ENCODE measurements at regions not wholly inside any gene's neighbourhood (a gene's known extent, or its start where the extent isn't known, plus 50 kb on each side); places are given as distances from the start of the nearest gene placed in this dataset.

- Histone ChIP-seq H3K36me3 (ENCODE audit: control insufficient read depth, insufficient read depth, low read length) (no peaks in the 10 kb centered on the region), H3K4me3 (ENCODE audit: low read depth, low read length) (no peak overlapping the region), H3K27me3 (ENCODE audit: control insufficient read depth, insufficient read depth, low read length) (no peaks in the 10 kb centered on the region)
- ChIA-PET CTCF (interaction anchor here (4.0 kb wide), 1 partner anchor 10 kb away, joined by 25 read pairs; no protein-coding TSS in a partner anchor), POLR2A (no interaction called here)
- DNase-seq (ENCODE audit: low read depth): no peak
- TF ChIP-seq, protein P1, sequence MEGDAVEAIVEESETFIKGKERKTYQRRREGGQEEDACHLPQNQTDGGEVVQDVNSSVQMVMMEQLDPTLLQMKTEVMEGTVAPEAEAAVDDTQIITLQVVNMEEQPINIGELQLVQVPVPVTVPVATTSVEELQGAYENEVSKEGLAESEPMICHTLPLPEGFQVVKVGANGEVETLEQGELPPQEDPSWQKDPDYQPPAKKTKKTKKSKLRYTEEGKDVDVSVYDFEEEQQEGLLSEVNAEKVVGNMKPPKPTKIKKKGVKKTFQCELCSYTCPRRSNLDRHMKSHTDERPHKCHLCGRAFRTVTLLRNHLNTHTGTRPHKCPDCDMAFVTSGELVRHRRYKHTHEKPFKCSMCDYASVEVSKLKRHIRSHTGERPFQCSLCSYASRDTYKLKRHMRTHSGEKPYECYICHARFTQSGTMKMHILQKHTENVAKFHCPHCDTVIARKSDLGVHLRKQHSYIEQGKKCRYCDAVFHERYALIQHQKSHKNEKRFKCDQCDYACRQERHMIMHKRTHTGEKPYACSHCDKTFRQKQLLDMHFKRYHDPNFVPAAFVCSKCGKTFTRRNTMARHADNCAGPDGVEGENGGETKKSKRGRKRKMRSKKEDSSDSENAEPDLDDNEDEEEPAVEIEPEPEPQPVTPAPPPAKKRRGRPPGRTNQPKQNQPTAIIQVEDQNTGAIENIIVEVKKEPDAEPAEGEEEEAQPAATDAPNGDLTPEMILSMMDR (IDR thresholded peaks at IDR 0.05; ENCODE audit: insufficient read depth, low read depth, low read length): no peak
Observed at GRCh38 chr11:131074573-131074972, 158.3 kb upstream of the SNX19 start.

GRCh38 chr11:131077340-131077739, 161.1 kb upstream of the SNX19 start:
- ChIA-PET POLR2A (no interaction called here), CTCF (no interaction called here)
- no peak for DNase-seq (ENCODE audit: low read depth)
- H3K27me3 ChIP-seq (ENCODE audit: control insufficient read depth, insufficient read depth, low read length): no peaks in the 10 kb centered on the region
- H3K36me3 ChIP-seq (ENCODE audit: control insufficient read depth, insufficient read depth, low read length): no peaks in the 10 kb centered on the region
- H3K4me3 ChIP-seq (ENCODE audit: low read depth, low read length): no peak overlapping the region
- TF ChIP-seq, protein P1 (IDR thresholded peaks at IDR 0.05; ENCODE audit: insufficient read depth, low read depth, low read length): no peak

GRCh38 chr11:131079036-131079435, 162.8 kb upstream of the SNX19 start:
- Histone ChIP-seq H3K36me3 (ENCODE audit: control insufficient read depth, insufficient read depth, low read length) (no peaks in the 10 kb centered on the region), H3K4me3 (ENCODE audit: low read depth, low read length) (no peak overlapping the region), H3K27me3 (ENCODE audit: control insufficient read depth, insufficient read depth, low read length) (no peaks in the 10 kb centered on the region)
- no peak for DNase-seq (ENCODE audit: low read depth)
- ChIA-PET CTCF (interaction anchor here (1.3 to 3.3 kb wide), 3 partner anchors 9 to 595 kb away, joined by 4 to 12 read pairs (median 4); no protein-coding TSS in a partner anchor), POLR2A (no interaction called here)
- TF ChIP-seq, protein P1 (IDR thresholded peaks at IDR 0.05; ENCODE audit: insufficient read depth, low read depth, low read length): no peak

DNA sequence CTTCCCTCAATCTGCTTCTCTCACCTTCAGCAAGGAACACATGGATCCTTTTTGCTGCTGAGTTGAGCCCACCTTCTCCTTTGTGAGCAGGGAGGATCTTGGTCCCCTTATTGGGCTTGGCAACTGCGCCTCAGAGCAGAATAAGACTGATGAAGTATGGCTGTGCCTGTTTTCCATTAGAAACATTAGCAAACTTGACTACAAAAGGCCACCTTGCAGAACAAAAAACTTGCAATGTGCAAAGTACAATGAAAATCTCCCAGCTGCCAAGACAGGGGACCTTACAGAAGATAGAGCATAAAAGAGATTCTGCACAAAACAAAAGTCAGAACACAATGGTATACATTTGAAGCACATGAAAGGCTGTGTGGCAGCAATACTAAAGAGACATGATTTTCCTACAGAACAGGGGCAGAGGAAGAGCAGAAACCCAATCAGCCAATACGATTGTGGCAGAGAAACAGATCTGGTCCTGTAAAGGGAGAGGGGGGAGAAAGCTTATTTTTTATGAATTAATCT, 173.5 kb upstream of the SNX19 start:
- H3K36me3 ChIP-seq (ENCODE audit: control insufficient read depth, insufficient read depth, low read length): no peaks in the 10 kb centered on the region
- ChIA-PET POLR2A (no interaction called here), CTCF (interaction anchor here (1.4 kb wide), 1 partner anchor 15 kb away, joined by 3 read pairs; no protein-coding TSS in a partner anchor)
- no peaks in the 10 kb centered on the region for H3K27me3 ChIP-seq (ENCODE audit: control insufficient read depth, insufficient read depth, low read length)
- TF ChIP-seq, protein P1 (IDR thresholded peaks at IDR 0.05; ENCODE audit: insufficient read depth, low read depth, low read length): no peak
- DNase-seq (ENCODE audit: low read depth): no peak
- H3K4me3 ChIP-seq (ENCODE audit: low read depth, low read length): no peak overlapping the region

GRCh38 chr11:131092469-131092868, 176.2 kb upstream of the SNX19 start:
- ChIA-PET CTCF (interaction anchor here (1.0 kb wide), 1 partner anchor 28 kb away, joined by 3 read pairs; no protein-coding TSS in a partner anchor), POLR2A (no interaction called here)
- TF ChIP-seq, protein P1 (IDR thresholded peaks at IDR 0.05; ENCODE audit: insufficient read depth, low read depth, low read length): no peak
- no peaks in the 10 kb centered on the region for H3K27me3 ChIP-seq (ENCODE audit: control insufficient read depth, insufficient read depth, low read length)
- H3K4me3 ChIP-seq (ENCODE audit: low read depth, low read length): no peak overlapping the region
- no peak for DNase-seq (ENCODE audit: low read depth)
- H3K36me3 ChIP-seq (ENCODE audit: control insufficient read depth, insufficient read depth, low read length): no peaks in the 10 kb centered on the region
